GM13976 (cell line): ENCODE measurements at regions not wholly inside any gene's neighbourhood (a gene's known extent, or its start where the extent isn't known, plus 50 kb on each side); places are given as distances from the start of the nearest gene placed in this dataset.
"Not testable (repeated sequence)": the region's sequence is repeated elsewhere in the genome, so short reads cannot be mapped to it uniquely, and the experiment has no call there.

Experiments
- DNase-seq: peaks from one replicate; pipeline ENCODE4 v3.0.0; 2012; ENCODE audit warnings: low spot score
- in situ Hi-C: fragments of 300-500 bp; cut with MboI; formaldehyde crosslinking; loops from one replicate; pipeline ENCODE4 v1.12.0; 2022; ENCODE audit warnings: low sequenced_read_pairs, mixed read lengths, inconsistent platforms; ENCODE audit not compliant: unreplicated experiment
- TF ChIP-seq, protein P1 (sequence below): IDR thresholded peaks from 2 replicates; pipeline ENCODE4 v1.5.1; 2012; ENCODE audit warnings: borderline replicate concordance, mild to moderate bottlenecking; ENCODE audit not compliant: insufficient read depth; ENCODE audit errors: extremely low read depth, missing control alignments, control extremely low read depth

DNA sequence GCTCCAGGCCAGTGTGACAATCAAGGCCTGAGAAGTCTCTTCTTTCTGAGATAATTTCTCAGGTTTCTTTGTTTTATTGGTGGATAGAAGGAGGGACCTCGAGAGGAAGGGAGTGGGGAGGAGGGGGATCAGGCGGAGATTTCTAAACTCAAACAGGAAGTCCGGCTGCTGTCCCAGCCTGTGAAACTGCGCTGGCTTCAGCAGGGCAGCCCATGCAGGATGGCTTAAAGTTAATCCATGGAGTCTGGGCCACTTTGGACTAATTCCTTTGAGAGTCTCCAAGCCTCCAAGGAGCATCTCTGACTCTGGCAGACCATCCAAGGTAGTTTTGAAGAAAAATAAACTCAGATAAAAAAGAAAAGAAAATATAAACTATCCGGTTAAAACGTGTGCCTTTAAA, 378.5 kb downstream of the MLLT3 start:
- TF ChIP-seq, protein P1, sequence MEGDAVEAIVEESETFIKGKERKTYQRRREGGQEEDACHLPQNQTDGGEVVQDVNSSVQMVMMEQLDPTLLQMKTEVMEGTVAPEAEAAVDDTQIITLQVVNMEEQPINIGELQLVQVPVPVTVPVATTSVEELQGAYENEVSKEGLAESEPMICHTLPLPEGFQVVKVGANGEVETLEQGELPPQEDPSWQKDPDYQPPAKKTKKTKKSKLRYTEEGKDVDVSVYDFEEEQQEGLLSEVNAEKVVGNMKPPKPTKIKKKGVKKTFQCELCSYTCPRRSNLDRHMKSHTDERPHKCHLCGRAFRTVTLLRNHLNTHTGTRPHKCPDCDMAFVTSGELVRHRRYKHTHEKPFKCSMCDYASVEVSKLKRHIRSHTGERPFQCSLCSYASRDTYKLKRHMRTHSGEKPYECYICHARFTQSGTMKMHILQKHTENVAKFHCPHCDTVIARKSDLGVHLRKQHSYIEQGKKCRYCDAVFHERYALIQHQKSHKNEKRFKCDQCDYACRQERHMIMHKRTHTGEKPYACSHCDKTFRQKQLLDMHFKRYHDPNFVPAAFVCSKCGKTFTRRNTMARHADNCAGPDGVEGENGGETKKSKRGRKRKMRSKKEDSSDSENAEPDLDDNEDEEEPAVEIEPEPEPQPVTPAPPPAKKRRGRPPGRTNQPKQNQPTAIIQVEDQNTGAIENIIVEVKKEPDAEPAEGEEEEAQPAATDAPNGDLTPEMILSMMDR, result no peak
- DNase-seq, result no peak
- in situ Hi-C loops, result no loop called here

DNA sequence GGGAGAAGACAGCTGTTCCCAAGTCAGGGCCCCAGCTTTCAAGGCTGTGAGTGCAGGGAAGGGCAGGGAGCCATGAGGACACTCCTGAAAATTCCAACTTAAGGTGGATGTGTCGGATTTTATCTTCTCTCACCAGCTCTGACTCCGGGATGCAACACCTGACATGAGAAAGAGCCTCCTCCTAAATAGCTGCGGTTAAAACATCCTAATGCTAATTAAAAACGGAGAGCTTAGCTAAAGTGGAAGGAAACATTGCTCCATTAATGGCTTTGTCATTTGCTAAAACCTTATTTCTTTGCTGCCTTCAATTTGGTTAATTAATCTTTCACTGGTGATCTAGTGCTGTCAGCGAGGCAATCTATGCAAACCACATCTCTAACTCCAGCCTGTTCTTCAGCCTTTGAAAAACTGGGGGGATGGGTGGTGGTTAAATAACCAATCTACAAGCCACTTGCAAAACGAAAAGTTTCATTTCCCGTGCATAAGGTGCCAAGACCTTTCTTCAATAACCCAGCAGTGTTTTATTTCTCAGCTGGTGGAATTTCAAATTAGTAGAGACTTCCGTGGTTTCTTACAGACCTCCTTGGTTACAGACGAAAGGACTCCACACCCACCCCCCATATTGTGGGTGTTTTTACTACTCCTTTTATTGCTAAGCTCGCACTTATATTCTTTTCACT, 379.6 kb downstream of the MLLT3 start:
- TF ChIP-seq, protein P1, result no peak
- in situ Hi-C loops, result no loop called here
- DNase-seq, result peak; percentile 36

DNA sequence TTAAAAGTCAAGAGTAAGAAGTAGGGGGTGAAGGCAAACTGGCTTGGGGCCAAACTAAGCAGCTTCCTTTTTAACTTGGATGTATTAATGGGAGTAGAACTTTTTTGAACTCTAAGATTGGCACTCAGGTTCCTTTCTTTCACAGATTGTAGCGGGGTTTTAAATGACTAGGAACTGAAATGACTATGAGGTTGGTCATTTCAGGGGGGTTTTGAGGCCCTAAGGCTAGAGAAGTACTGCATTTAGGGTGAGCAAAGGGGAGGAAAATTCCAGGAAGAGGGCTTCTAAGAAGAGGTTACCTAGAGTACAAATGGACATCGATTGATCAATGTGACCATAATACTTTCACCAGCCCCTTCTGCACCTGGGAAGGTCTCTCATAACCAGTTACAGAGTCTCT, 381.8 kb downstream of the MLLT3 start:
- TF ChIP-seq, protein P1, result no peak
- DNase-seq, result no peak
- in situ Hi-C loops, result no loop called here

DNA sequence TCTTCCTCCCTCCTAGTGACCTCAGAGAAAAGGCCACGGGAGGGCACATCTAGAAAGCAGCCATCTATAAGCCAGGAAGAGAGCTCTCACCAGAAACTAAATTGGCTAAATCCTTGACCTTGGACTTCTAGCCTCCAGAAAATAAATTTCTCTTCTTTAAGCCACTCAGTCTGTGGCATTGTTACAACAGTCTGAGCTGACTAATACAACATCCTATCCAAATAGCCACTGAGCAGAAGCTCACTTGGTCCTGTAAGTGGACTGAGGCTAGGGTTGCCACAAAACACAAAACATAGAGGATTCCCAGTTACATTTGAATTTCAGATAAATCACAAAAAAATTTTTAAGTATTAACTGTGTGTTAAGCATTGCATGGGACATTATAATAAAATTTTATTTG, 383.4 kb downstream of the MLLT3 start:
- DNase-seq, result no peak
- in situ Hi-C loops, result no loop called here
- TF ChIP-seq, protein P1, result no peak

DNA sequence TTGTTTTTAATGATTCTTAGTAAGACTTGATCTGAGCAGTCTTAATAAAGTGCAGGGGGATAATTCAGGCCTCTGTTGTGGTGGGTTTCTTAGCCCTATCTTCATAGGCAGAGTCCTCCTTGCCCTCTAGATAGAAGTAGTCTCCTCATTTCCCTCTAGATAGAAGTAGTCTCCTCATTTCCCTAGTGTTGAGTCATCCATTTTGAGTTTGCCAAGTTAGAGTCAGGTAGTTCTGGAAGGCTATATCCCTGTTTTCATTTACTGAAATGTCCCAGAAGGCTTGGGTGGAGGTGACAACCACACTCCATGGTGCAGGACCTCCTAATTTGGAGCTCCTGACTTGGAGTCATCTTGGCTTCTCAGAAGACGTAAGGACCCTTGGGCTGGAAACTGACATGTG, 384.6 kb downstream of the MLLT3 start:
- TF ChIP-seq, protein P1, result no peak
- in situ Hi-C loops, result no loop called here
- DNase-seq, result no peak

DNA sequence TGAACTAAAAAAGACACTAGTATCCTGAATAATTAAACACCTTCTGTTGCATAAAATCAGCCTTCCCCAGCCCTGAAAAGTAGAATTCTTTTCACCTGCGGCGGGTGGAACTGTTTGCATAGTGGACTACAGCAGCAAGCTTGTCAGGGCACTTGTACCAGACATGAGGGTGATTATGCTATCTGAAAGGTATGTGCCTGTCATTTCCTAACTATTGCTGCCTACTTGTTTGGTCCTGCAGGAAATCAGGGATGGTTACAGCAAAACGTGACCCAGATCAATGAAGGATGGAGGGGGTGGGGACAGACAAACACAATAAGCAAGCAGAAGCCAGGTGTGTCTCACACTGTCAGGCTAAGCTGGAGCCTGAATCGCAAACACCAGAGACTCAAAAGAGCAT, 385.6 kb downstream of the MLLT3 start:
- TF ChIP-seq, protein P1, result no peak
- DNase-seq, result no peak

DNA sequence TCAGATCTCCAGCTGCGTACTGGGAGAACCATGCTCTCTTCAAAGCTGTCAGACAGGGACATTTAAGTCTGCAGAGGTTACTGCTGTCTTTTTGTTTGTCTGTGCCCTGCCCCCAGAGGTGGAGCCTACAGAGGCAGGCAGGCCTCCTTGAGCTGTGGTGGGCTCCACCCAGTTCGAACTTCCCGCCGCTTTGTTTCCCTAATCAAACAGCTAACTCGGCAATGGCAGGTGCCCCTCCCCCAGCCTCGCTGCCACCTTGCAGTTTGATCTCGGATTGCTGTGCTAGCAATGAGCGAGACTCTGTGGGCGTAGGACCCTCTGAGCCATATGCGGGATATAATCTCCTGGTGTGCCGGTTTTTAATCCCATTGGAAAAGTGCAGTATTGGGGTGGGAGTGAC, 387.1 kb downstream of the MLLT3 start:
- in situ Hi-C loops, DNase-seq: not testable (repeated sequence)

More for the DNA sequence above, 385.6 kb downstream of the MLLT3 start:
- in situ Hi-C loops, result no loop called here
